ENCODE measurements at regions not wholly inside any gene's neighbourhood (a gene's known extent, or its start where the extent isn't known, plus 50 kb on each side); places are given as distances from the start of the nearest gene placed in this dataset.

GRCh38 chr6:27025351-27025750, 222.2 kb upstream of the PRSS16 start:
- no peak for TF ChIP-seq REST (IDR thresholded peaks at IDR 0.05; ENCODE audit: insufficient replicate concordance, low read depth)
- Histone ChIP-seq H3K4me3 (replicated peaks; ENCODE audit: insufficient read depth, low read length) (no peak overlapping the region), H3K27ac (replicated peaks) (no peak overlapping the region), H3K27me3 (ENCODE audit: insufficient read depth, poor library complexity, severe bottlenecking) (no peaks in the 10 kb centered on the region)
- no peak for DNase-seq (ENCODE audit: low read depth in 1 of 2, low spot score in 1 of 2)

DNA sequence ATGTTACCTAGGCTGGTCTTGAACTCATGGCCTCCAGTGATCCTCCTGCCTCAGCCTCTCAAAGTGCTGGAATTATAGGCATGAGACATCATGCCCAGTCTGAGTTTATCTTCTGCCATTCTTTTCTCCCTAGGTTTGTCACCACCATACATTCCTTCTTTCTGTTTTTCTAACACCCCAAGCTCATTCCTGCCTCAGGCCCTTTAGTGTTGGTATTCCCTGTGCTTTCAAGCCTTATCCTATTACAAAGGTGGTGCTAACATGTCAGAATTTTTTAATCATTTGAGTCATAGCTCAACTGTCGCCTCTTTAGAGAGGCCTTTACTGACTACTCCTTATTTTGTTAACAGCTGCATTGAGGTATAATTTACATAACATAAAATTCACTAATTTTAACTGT, 221.1 kb upstream of the PRSS16 start:
- no peak for DNase-seq (ENCODE audit: low read depth in 1 of 2, low spot score in 1 of 2)
- no peak for TF ChIP-seq SPI1 (IDR thresholded peaks at IDR 0.05; ENCODE audit: borderline replicate concordance, low read depth)
- TF ChIP-seq GABPA (IDR thresholded peaks at IDR 0.05; ENCODE audit: low read depth) = no peak
- no peak for TF ChIP-seq REST (IDR thresholded peaks at IDR 0.05; ENCODE audit: insufficient replicate concordance, low read depth)
- TF ChIP-seq, protein P1, sequence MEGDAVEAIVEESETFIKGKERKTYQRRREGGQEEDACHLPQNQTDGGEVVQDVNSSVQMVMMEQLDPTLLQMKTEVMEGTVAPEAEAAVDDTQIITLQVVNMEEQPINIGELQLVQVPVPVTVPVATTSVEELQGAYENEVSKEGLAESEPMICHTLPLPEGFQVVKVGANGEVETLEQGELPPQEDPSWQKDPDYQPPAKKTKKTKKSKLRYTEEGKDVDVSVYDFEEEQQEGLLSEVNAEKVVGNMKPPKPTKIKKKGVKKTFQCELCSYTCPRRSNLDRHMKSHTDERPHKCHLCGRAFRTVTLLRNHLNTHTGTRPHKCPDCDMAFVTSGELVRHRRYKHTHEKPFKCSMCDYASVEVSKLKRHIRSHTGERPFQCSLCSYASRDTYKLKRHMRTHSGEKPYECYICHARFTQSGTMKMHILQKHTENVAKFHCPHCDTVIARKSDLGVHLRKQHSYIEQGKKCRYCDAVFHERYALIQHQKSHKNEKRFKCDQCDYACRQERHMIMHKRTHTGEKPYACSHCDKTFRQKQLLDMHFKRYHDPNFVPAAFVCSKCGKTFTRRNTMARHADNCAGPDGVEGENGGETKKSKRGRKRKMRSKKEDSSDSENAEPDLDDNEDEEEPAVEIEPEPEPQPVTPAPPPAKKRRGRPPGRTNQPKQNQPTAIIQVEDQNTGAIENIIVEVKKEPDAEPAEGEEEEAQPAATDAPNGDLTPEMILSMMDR (IDR thresholded peaks at IDR 0.05; ENCODE audit: insufficient read depth, low read length) = no peak
- TF ChIP-seq POLR2AphosphoS5 (IDR thresholded peaks at IDR 0.05; ENCODE audit: low read depth) = no peak
- no peak overlapping the region for H3K4me3 ChIP-seq (replicated peaks; ENCODE audit: insufficient read depth, low read length)
- H3K27ac ChIP-seq (replicated peaks) = no peak overlapping the region
- H3K27me3 ChIP-seq (ENCODE audit: insufficient read depth, poor library complexity, severe bottlenecking) = no peaks in the 10 kb centered on the region

DNA sequence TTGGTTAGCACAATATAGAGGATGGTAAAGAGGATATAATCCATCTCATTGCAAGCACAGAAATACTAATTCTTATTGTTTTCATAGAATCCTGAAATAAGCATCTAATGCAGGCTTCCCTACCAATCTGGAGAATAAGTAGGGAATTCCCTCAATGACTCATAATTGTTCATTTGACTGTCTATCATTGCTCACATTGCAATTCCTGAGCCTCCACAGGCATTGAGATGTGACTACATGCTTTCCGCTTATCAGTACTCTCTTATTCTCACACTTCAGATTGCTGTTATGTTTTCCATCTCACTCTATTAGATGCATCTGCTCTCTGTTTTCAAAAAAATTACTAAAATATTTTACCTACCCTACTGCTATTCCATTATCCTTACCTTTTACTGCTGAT, 216.2 kb upstream of the PRSS16 start:
- TF ChIP-seq SPI1 (IDR thresholded peaks at IDR 0.05; ENCODE audit: borderline replicate concordance, low read depth) = no peak
- no peak for TF ChIP-seq REST (IDR thresholded peaks at IDR 0.05; ENCODE audit: insufficient replicate concordance, low read depth)
- no peak for TF ChIP-seq GABPA (IDR thresholded peaks at IDR 0.05; ENCODE audit: low read depth)
- TF ChIP-seq POLR2AphosphoS5 (IDR thresholded peaks at IDR 0.05; ENCODE audit: low read depth) = no peak
- TF ChIP-seq, protein P1 (IDR thresholded peaks at IDR 0.05; ENCODE audit: insufficient read depth, low read length) = no peak
- no peak overlapping the region for H3K27ac ChIP-seq (replicated peaks)
- DNase-seq (ENCODE audit: low read depth in 1 of 2, low spot score in 1 of 2) = no peak

DNA sequence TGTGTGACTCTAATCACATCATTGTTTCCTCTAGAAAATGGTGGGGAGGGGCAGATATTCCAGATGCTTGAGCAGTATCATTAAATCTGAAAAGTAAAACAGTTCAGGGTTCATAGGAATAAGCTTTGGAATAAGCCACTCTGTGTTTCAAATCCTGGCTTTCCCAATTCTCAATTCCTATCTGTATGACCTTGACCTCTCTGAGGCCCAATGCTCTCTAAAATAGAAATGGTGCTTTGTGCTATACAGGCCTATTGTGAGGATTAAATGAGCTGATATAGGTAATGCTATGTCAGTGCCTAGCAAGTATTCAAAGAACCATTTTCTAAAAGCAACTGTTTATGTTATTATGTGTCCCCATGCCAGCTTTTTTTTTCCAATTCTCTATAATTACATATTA, 209.0 kb upstream of the PRSS16 start:
- no peak overlapping the region for H3K4me3 ChIP-seq (replicated peaks; ENCODE audit: insufficient read depth, low read length)
- H3K27ac ChIP-seq (replicated peaks) = no peak overlapping the region
- no peak for DNase-seq (ENCODE audit: low read depth in 1 of 2, low spot score in 1 of 2)
- no peaks in the 10 kb centered on the region for H3K27me3 ChIP-seq (ENCODE audit: insufficient read depth, poor library complexity, severe bottlenecking)
- TF ChIP-seq, protein P1 (IDR thresholded peaks at IDR 0.05; ENCODE audit: insufficient read depth, low read length) = no peak
- TF ChIP-seq GABPA (IDR thresholded peaks at IDR 0.05; ENCODE audit: low read depth) (no peak), SPI1 (IDR thresholded peaks at IDR 0.05; ENCODE audit: borderline replicate concordance, low read depth) (no peak), POLR2AphosphoS5 (IDR thresholded peaks at IDR 0.05; ENCODE audit: low read depth) (no peak), REST (IDR thresholded peaks at IDR 0.05; ENCODE audit: insufficient replicate concordance, low read depth) (no peak)

More for the DNA sequence above, 216.2 kb upstream of the PRSS16 start:
- H3K27me3 ChIP-seq (ENCODE audit: insufficient read depth, poor library complexity, severe bottlenecking) = no peaks in the 10 kb centered on the region
- no peak overlapping the region for H3K4me3 ChIP-seq (replicated peaks; ENCODE audit: insufficient read depth, low read length)

All from HL-60 (cell line).